Neural cell (in vitro differentiated cells): ENCODE measurements at regions not wholly inside any gene's neighbourhood (a gene's known extent, or its start where the extent isn't known, plus 50 kb on each side); places are given as distances from the start of the nearest gene placed in this dataset.
"Not testable (repeated sequence)": the region's sequence is repeated elsewhere in the genome, so short reads cannot be mapped to it uniquely, and the experiment has no call there.

ENCODE experiments used
- H2AFZ ChIP-seq: fragments of 200-600, 300-800 bp; sonication (generic), shearing (Covaris generic); 2 replicates; pipeline ENCODE4 v1.6.0; 2014; ENCODE audit warnings: low read depth, mild to moderate bottlenecking, antibody characterized with exemption, low read length, moderate library complexity
- H3F3A ChIP-seq: fragments of 200-600 bp; shearing (Covaris generic); 2 replicates; pipeline ENCODE4 v1.6.1; 2016; ENCODE audit warnings: mild to moderate bottlenecking, moderate library complexity, mixed read lengths, antibody characterized with exemption, low read length; ENCODE audit not compliant: insufficient read depth, poor library complexity, severe bottlenecking
- H3K27ac ChIP-seq: fragments of 200-600, 300-800 bp; sonication (generic), shearing (Covaris generic); 2 replicates; pipeline ENCODE4 v1.5.1; 2014; ENCODE audit warnings: mild to moderate bottlenecking, low read length, moderate library complexity
- H3K27me3 ChIP-seq: fragments of 300-800, 200-600 bp; sonication (generic), shearing (Covaris generic); 2 replicates; pipeline ENCODE4 v1.6.0; 2014; ENCODE audit warnings: mild to moderate bottlenecking, low read depth, low read length, moderate library complexity; ENCODE audit not compliant: insufficient read depth
- H3K36me3 ChIP-seq: fragments of 300-800, 200-600 bp; sonication (generic), shearing (Covaris generic); 2 replicates; pipeline ENCODE4 v1.5.1; 2014; ENCODE audit warnings: mild to moderate bottlenecking, antibody characterized with exemption, low read length, moderate library complexity; ENCODE audit not compliant: insufficient read depth
- H3K4me2 ChIP-seq: fragments of 300-800, 200-600 bp; sonication (generic), shearing (Covaris generic); 2 replicates; pipeline ENCODE4 v1.6.0; 2014; ENCODE audit warnings: mild to moderate bottlenecking, low read length
- H3K4me3 ChIP-seq: fragments of 300-800, 200-600 bp; sonication (generic), shearing (Covaris generic); 2 replicates; pipeline ENCODE4 v1.5.1; 2014; ENCODE audit warnings: mild to moderate bottlenecking, low read length, moderate library complexity
- H3K79me2 ChIP-seq: fragments of 200-600 bp; shearing (Covaris generic); replicated peaks from 2 replicates; pipeline ENCODE4 v1.6.0; 2014; ENCODE audit warnings: mild to moderate bottlenecking, low read length, moderate library complexity; ENCODE audit not compliant: insufficient read depth
- H3K9ac ChIP-seq: fragments of 300-800, 200-600 bp; sonication (generic), shearing (Covaris generic); 2 replicates; pipeline ENCODE4 v1.6.1; 2016; ENCODE audit warnings: mild to moderate bottlenecking, low read length, mixed read lengths
- H3K9me2 ChIP-seq: fragments of 200-600 bp; shearing (Covaris generic); 2 replicates; pipeline ENCODE4 v1.6.1; 2016; ENCODE audit warnings: mild to moderate bottlenecking, low read length, mixed read lengths; ENCODE audit not compliant: insufficient read depth
- H3K9me3 ChIP-seq: fragments of 200-600, 300-800 bp; sonication (generic), shearing (Covaris generic); 2 replicates; pipeline ENCODE4 v1.6.1; 2016; ENCODE audit warnings: mild to moderate bottlenecking, mixed run types, low read length, moderate library complexity, mixed read lengths
- H4K20me1 ChIP-seq: fragments of 200-600 bp; shearing (Covaris generic); 2 replicates; pipeline ENCODE4 v1.6.1; 2016; ENCODE audit warnings: mild to moderate bottlenecking, mixed run types; ENCODE audit not compliant: insufficient read depth
- EP300 ChIP-seq: fragments of 450-650 bp; conservative IDR thresholded peaks from 2 replicates; pipeline ENCODE4 v1.6.1; 2014; ENCODE audit warnings: antibody characterized with exemption, mild to moderate bottlenecking, moderate library complexity; ENCODE audit not compliant: poor library complexity, severe bottlenecking
- EZH2 ChIP-seq: fragments of 200-600, 300-800 bp; shearing (Covaris generic), sonication (generic); IDR thresholded peaks from 2 replicates; pipeline ENCODE4 v1.6.1; 2014; ENCODE audit warnings: antibody characterized with exemption, low read length, borderline replicate concordance, mild to moderate bottlenecking; ENCODE audit not compliant: insufficient read depth, poor library complexity, severe bottlenecking
- MXI1 ChIP-seq: fragments of 450-650 bp; conservative IDR thresholded peaks from 2 replicates; pipeline ENCODE4 v1.6.1; 2014; ENCODE audit warnings: antibody characterized with exemption, mild to moderate bottlenecking; ENCODE audit not compliant: poor library complexity, severe bottlenecking
- POLR2AphosphoS5 ChIP-seq: IDR thresholded peaks from 2 replicates; pipeline ENCODE4 v1.6.1; 2012
- RAD21 ChIP-seq: fragments of 450-650 bp; conservative IDR thresholded peaks from 2 replicates; pipeline ENCODE4 v1.6.1; 2014; ENCODE audit warnings: antibody characterized with exemption, mild to moderate bottlenecking, moderate library complexity
- SMC3 ChIP-seq: fragments of 450-650 bp; conservative IDR thresholded peaks from 2 replicates; pipeline ENCODE4 v1.6.1; 2014; ENCODE audit warnings: antibody characterized with exemption, mild to moderate bottlenecking, moderate library complexity; ENCODE audit not compliant: poor library complexity
- TF ChIP-seq, protein P1 (sequence below): IDR thresholded peaks from 2 replicates; pipeline ENCODE4 v1.6.1; 2012; ENCODE audit warnings: borderline replicate concordance

DNA sequence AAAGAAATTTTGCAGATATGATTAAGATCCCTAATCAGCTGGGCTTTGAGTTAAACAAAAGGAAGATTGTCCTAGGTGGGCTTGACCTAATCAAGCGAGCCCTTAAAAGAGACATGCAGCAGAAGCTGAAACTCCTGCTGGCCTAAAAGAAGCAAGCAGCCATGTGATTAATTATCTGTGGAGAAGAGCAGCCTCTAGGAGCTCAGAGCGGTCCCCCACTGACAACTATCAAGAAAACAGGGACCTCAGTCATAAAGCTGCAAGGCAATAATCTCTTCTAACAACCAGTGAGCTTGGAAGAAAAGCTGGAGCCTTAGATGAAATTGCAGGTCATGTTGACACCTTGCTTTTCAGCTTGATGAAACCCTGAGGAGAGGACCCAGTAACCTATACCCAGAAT is 288.9 kb upstream of the CLEC14A start:
- Histone ChIP-seq H2AFZ (no peak overlapping the region), H3K27ac (peak overlapping the region; percentile 3), H3K36me3 (no peaks in the 10 kb centered on the region), H4K20me1 (no peaks in the 10 kb centered on the region), H3K4me2 (no peak overlapping the region), H3K9me3 (no peaks in the 10 kb centered on the region), H3K27me3 (no peaks in the 10 kb centered on the region), H3K4me3 (no peak overlapping the region), H3F3A (no peaks in the 10 kb centered on the region), H3K79me2 (no peaks in the 10 kb centered on the region), H3K9me2 (no peaks in the 10 kb centered on the region), H3K9ac (no peak overlapping the region)
- TF ChIP-seq, protein P1, sequence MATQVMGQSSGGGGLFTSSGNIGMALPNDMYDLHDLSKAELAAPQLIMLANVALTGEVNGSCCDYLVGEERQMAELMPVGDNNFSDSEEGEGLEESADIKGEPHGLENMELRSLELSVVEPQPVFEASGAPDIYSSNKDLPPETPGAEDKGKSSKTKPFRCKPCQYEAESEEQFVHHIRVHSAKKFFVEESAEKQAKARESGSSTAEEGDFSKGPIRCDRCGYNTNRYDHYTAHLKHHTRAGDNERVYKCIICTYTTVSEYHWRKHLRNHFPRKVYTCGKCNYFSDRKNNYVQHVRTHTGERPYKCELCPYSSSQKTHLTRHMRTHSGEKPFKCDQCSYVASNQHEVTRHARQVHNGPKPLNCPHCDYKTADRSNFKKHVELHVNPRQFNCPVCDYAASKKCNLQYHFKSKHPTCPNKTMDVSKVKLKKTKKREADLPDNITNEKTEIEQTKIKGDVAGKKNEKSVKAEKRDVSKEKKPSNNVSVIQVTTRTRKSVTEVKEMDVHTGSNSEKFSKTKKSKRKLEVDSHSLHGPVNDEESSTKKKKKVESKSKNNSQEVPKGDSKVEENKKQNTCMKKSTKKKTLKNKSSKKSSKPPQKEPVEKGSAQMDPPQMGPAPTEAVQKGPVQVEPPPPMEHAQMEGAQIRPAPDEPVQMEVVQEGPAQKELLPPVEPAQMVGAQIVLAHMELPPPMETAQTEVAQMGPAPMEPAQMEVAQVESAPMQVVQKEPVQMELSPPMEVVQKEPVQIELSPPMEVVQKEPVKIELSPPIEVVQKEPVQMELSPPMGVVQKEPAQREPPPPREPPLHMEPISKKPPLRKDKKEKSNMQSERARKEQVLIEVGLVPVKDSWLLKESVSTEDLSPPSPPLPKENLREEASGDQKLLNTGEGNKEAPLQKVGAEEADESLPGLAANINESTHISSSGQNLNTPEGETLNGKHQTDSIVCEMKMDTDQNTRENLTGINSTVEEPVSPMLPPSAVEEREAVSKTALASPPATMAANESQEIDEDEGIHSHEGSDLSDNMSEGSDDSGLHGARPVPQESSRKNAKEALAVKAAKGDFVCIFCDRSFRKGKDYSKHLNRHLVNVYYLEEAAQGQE, result no peak

DNA sequence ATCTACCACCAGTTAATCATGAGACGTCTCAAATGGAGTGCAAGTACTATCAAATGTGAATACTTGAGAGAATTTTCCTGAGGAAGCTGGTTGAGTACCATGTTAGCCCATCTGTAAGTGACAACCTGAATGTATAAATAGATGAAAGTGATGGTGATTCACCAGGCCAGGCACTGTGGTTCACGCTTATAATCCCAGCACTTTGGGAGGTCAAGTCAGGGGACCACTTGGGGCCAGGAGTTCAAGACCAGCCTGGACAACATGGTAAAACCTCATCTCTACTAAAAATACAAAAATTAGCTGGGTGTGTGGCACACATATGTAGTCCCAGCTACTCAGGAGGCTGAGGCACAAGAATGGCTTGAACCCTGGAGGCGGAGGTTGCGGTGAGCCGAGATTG is 288.0 kb upstream of the CLEC14A start:
- not testable (repeated sequence) for H3K4me3 ChIP-seq, H3K36me3 ChIP-seq, H3K9me2 ChIP-seq, H3K27ac ChIP-seq, H3K79me2 ChIP-seq, H2AFZ ChIP-seq, H3K4me2 ChIP-seq, H4K20me1 ChIP-seq, H3K27me3 ChIP-seq, H3K9ac ChIP-seq, H3K9me3 ChIP-seq, H3F3A ChIP-seq

DNA sequence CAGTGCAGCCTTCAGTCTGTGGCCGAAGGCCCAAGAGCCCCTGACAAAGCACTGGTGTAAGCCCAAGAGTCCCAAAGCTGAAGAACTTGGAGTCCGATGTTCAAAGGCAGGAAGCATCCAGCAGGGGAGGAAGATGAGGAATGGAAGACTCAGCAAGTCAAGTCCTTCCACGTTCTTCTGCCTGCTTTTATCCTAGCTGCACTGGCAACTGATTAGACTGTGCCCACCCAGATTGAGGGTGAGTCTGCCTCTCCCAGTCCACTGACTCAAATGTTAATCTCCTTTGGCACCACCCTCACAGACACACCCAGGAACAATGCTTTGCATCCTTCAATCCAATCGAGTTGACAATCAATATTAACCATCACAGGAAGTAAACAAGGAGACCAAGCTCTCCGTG is 282.2 kb upstream of the CLEC14A start:
- H4K20me1 ChIP-seq, H3K79me2 ChIP-seq, H3F3A ChIP-seq, H3K4me3 ChIP-seq, H3K27ac ChIP-seq, H3K27me3 ChIP-seq, H2AFZ ChIP-seq, H3K9ac ChIP-seq, H3K36me3 ChIP-seq, H3K4me2 ChIP-seq, H3K9me2 ChIP-seq, H3K9me3 ChIP-seq: not testable (repeated sequence)

DNA sequence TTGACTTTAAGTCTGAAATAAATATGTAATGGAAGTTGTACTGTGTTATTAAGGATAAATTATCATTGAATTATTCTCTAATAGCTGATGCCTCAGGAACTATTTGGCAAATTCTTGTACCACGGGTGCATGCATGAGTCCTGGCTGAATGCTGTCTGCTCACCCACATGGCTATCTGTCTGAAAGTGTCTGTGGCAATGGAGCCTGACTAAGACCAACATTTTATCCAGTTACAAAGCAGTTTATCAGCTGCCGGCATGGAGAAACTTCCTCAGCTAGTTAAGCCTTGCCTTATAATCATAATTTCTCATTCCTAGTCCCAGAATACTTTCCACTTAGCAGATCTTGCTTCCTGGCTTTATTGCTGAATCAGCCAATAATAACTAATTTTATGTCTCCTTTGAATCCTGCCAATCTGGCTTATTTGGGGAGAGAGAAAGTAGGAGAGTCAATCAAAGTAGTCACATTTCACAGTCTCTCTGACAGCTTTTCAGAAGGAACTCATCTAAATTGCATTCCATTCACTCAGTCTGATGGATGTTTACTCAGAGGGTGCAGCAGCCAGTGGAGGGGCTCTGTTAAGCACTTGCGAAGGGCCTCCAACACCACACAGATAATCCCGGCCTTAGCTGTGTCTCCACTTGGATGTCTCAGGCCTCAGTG is 280.6 kb upstream of the CLEC14A start:
- Histone ChIP-seq H3K9ac (no peak overlapping the region), H3K79me2 (no peaks in the 10 kb centered on the region), H3F3A (no peaks in the 10 kb centered on the region), H3K4me3 (no peak overlapping the region), H3K9me2 (no peaks in the 10 kb centered on the region), H3K4me2 (no peak overlapping the region), H3K36me3 (no peaks in the 10 kb centered on the region), H4K20me1 (no peaks in the 10 kb centered on the region), H3K27me3 (no peaks in the 10 kb centered on the region), H3K27ac (peak overlapping the region; percentile 62), H3K9me3 (no peaks in the 10 kb centered on the region), H2AFZ (no peak overlapping the region)
- TF ChIP-seq MXI1 (no peak), EP300 (peak; percentile 98), POLR2AphosphoS5 (peak; percentile 84), SMC3 (no peak), RAD21 (no peak), EZH2 (no peak)
- TF ChIP-seq, protein P1, result peak; percentile 81
